T-helper 2 cell treated with Interferon-gamma antibody and Interleukin-4, amounts not matched to agents 100 ng/mL and 5 ng/mL, for 36 hours (primary cell): ENCODE measurements at regions not wholly inside any gene's neighbourhood (a gene's known extent, or its start where the extent isn't known, plus 50 kb on each side); places are given as distances from the start of the nearest gene placed in this dataset.
"Not testable (repeated sequence)": the region's sequence is repeated elsewhere in the genome, so short reads cannot be mapped to it uniquely, and the experiment has no call there.

Experiments used
- intact Hi-C: fragments of 100-400 bp; cut with micrococcal nuclease; formaldehyde crosslinking; loops from one replicate; pipeline ENCODE4 v1.15.1; 2023

DNA sequence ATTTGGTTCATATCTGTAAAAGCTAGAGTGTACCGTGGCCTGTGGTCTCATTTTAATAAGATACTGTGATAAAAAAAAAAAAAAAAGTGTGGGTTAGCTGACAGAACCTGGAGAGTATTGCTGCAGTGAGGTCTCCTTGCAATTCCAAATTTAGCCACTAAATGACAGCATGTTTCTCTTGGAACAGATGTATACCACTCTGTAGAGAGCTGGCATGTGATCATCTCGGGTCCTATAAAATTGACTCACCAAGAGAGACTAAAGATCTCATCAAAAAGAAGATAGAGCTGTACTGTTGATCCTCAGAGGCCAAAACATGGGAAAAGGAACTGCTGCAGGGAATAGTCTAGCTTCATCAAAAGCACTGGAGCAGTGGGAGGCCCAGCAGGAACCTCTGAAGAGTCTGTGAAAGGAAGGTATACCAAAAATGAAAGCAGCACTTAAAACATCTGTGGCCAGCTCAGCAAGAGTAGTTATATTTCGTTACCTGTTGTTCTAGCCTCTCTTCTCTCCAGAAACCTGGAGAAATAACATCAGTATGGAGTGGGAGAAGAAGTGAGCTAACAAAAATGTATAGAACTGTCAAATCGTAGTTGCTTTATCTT is 826.8 kb downstream of the EFNA5 start:
- intact Hi-C loops = no loop called here

DNA sequence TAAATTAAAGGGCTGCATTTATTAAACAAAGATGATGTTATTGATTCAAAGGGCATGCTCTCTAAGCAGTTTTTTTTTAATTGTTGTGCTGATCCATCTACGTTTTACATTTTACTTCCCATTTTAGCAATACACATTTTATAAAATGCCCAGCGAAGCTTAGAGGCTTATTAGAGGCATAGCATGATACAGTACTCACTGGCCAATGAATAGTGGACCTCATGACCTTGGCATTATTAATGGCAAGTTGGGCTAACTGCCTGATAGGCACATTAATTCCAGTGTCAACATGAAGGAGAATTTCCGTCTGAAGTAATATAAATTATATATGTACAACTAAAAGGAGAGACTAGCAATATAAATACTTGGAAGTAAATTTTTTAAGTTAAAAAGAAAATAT is 837.2 kb downstream of the EFNA5 start:
- intact Hi-C loops = no loop called here

DNA sequence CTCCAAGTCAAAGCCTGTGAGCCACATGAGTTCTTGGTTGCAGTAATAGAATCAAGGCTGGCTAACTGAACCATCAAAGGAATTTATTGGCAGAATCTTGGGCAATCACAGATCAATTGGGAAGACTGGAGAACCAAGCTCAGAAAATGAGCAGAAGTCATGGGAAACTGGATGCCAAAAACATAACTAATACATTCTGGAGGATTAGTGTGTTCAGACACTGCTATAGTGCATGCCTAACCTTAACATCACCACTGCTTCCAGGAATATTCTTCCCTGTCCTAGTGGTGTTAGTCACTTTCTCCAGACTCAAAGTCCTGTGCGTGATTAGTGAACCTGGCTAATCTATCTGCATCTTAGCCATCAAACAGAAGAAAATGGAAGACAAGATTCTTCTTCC is 843.7 kb downstream of the EFNA5 start:
- intact Hi-C loops = no loop called here

DNA sequence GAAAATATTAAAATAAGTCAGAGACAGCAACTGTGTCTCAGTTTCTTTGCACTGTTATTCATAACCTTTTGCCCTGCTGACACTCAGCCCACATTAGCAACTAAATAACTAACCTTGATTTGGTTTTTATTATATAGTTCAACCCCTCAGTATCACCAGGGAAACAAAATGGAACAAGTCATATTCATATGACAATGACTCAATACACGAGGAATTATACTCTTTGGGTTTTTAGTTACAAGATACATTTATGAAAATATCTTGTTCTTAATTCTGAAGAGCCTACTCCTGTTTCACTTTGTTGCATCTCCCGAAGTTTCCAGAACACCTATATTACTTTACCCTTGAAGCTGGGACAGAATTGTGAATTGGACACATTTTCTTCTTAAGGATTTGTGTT is 845.4 kb downstream of the EFNA5 start:
- intact Hi-C loops = no loop called here

DNA sequence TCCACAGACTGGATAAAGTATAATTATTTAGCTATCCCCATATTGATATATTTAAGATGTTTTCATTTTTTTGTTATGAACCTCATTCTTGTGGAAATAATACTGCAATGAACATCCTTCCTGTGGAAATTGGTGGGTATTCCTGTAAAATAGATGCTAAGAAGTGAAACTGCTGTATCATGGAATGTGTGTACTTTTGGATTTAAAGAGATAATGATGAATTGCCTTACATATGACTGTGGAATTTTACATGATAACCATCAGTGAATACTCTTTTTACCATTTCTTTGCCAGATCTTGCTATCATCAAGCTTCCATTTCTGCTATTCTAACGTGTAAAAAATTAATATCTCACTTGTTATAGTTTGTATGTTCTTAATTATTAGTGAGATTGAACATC is 847.9 kb downstream of the EFNA5 start:
- intact Hi-C loops = no loop called here

DNA sequence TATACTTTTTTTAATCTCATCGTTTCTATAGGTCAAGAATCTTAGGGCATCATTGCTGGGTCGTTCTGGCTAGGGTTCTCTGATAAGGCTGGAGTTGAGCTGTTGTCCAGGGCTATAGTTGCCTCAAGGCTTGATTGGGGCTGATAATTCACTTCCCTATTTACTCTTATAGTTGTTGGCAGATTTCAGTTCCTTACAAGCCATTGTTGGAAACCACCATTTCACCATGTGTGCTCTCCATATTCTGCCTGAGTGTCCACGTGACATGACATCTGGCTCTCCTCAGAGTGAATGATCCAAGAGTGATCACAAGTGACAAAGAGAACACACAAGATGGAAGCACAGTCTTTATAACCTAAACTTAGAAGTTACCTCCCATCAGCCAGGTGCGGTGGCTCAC is 852.2 kb downstream of the EFNA5 start:
- intact Hi-C loops = no loop called here

DNA sequence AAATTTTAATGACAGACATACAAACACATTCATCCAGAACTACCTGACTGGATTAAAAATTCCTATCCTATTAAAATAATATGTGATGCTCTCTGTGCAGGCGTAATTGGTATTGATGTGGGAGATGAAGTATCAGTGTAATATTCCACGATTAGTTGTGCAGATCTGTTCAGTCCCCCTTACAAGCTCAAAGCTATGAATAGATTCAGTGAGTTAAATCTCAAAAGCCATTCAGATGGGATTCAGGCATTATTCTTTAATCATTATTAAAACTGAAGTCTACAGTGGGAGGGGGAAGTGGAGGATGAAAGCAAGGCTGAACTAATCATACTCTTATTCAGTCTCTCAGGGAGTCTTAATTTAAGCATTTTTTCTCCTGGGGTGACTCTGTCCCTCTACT is 855.8 kb downstream of the EFNA5 start:
- intact Hi-C loops = no loop called here

DNA sequence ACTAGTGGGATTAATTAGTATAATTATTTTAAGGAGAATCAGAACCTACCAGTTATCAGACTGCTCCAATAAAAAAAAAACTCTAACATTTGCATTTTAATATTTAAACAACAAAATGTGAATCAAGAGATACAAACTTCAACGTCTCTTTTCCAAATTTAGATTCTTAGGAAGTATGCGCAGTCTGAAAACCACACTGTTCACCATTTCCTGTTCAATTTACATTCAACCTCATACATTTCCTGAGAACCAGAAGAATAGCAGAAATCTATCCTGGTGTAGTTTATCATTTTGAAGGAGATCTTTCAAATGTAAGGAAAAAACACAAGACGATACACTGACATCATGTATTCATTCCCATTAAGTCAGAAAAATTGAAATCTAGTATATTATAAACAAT is 869.2 kb downstream of the EFNA5 start:
- intact Hi-C loops = no loop called here

DNA sequence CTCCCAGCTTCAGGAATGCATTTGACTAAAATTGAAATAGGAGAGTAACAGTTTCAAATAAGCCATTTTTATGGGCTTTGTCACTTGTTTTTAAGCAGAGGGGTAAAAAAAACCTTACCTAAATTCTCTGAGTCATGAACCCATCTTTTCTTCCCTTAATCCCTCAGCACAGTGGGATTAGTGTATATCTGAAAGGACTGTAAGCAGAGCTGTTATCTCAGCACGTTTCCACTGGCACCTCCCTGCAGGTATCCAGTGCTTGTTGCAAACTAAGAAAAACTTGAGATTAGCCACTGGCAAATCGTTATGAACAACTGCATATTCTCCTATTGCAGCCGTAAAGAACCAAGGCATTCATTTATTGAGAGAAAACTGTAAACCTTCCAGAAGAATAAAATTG is 872.7 kb downstream of the EFNA5 start:
- intact Hi-C loops = no loop called here

DNA sequence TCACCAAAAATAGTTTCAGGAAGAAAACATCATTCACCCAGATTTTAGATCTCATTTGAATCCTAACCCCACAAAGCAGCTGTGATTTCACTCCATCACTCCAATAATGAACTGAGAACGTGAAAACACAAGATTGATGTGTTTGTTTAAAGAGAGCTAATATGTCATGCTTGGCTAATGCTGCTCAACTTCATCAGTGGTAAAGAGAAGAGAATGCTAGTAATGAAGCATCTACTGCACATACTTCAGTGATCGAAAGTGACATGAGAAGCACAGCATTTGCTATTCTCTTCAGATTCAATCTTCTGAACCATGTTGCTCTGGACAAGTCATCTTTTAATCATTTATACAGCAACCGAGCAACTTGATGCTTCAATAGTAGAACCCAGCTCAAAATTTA is 874.7 kb downstream of the EFNA5 start:
- intact Hi-C loops = no loop called here

DNA sequence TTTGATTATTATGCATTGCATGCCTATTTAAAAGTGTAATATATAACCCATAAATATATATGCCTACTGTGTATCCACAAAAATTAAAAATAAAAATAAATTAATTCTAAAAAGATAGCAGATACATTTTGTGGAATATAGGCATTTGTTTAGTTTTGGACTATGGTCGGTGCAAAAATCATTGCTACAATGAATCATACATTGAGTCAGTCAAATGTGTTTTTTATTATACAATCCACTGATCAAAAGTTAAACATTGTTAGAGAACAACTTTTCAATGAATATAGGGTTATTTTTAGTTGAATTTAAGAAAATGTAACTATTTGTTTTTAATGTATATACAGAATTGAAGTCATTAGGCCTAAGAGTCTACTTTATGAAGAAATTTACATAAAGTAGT is 885.9 kb downstream of the EFNA5 start:
- intact Hi-C loops = no loop called here

DNA sequence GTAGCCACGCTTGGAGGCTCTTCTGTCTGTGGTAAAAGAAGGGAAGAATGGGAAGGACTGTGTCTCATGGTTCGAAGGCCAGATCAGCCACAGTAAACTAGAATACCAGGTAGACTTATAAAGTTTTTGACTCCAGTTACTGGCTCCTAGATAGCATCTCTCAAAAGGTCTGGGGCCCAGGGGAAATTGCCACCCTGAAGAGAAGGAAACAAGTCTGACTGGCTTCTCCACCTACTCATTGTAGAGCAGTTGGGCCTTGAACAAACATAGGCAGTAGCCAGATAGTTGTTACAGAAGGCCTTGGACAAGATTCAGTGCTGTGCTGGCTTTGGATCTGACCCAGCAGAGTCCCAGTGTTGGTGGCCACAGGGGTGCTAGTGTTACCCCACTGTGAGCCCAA is 890.4 kb downstream of the EFNA5 start:
- intact Hi-C loops = no loop called here

DNA sequence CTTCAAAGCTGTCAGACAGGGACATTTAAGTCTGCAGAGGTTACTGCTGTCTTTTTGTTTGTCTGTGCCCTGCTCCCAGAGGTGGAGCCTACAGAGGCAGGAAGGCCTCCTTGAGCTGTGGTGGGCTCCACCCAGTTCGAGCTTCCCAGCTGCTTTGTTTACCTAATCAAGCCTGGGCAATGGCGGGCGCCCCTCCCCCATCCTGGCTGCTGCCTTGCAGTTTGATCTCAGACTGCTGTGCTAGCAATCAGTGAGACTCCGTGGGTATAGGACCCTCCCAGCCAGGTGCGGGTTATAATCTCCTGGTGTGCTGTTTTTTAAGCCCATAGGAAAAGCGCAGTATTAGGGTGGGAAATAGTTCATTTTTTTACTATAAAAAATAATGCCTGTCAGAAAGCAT is 894.2 kb downstream of the EFNA5 start:
- intact Hi-C loops = not testable (repeated sequence)

DNA sequence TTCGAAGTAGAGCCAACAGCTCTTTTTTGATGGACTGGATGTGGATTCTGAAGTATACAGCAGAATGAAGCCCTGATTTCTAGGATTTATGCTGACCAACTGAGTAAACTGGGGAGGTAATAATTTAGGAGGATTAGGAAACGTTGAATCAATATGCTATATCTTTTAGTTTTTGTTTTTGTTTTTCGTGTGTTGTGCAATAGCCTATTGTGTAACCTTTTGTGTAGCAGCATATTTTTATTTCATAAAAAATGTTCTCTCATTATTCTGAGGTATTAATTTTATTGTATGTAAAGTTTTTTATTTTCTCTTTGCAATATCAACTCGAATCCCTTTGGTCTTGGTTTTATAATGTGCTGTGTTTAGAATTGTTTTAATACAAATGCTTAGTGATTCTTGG is 902.3 kb downstream of the EFNA5 start:
- intact Hi-C loops = no loop called here

DNA sequence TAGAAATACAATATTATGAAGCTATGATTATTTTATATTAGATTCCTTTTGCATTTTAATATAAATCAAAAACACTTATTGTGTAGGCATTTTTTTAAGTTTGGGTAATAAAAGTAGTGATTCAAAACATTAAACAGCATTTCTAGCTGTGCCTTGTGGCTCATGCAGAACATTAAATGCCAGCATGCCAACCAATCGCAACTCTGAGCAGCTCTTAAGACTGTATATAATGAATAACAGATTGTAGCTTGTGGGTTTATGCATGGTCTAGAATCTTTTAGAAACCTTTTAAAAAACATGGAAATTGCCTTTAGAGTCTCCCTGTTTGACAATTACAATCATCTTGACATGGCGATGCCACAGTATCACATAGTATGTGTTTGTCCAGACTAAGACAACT is 903.8 kb downstream of the EFNA5 start:
- intact Hi-C loops = no loop called here

DNA sequence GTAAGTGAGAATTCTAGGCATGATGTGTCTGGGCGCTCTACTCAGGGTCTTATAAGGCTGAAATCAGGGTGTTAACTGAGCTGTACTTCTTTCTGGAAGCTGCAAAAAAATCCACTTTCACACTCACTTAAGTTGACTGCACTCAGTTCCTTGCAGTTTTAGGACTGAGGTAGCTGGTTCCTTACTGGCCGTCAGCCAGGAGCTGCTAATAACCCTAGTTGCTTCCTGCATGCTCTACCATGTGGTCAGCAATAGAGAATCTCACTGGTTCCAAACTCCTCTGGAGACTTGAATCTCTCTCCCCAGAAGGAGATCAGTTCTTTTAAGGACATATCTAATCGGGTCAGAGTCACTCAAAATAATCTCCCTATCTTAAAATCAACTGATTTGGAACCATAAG is 911.2 kb downstream of the EFNA5 start:
- intact Hi-C loops = no loop called here

DNA sequence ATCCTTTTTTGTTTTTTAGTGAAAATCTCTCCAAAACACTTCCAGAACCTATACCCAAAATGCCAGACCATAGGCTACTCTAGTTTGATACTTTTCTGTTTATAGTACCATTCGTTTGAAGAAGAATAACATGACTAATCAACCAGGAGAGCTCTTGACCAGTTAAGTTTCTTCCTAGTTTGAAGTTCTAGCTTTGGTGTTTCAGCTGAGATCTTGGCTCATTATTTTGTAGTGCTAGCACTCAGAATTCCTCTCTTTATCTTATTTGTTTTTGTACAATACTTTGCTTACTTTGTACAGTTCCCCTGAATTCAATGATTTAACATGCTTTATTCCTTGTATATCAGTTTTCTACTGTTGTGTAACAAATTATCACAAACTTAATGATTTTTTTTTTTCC is 911.6 kb downstream of the EFNA5 start:
- intact Hi-C loops = no loop called here

DNA sequence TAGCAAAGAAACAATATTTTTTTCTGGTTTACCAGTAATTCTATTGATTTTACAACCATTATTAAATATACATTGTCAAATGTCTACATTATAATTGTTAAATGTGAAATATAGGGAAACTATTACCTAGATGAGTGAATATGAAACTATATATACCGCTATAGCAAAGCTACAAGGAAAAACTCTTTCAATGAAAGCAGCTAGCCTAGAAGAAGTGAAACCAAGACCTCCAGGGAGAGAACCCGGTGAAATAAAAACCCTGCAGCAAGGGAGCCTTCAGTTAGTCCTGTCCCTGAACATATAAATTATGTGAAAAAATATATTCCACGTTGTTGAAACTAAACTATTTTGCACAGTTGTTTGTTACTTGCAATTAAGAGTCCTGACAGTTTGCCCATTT is 913.1 kb downstream of the EFNA5 start:
- intact Hi-C loops = no loop called here

DNA sequence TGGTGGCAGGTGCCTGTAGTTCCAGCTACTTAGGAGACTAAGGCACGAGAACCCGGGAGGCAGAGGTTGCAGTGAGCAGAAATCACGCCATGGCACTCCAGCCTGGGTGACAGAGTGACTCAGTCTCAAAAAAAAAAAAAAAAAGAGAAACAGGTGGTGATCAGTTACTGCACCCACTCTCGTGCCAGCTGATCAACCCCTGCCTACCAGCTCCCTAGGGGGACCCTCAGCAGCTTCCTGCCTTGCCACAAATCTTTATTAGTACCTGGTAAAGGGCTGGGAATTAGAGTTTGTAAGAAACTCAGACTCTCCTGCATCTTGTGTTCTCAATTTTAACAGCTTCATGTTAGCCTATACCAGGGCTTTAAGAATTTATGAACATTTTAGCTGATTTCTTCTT is 914.9 kb downstream of the EFNA5 start:
- intact Hi-C loops = no loop called here

DNA sequence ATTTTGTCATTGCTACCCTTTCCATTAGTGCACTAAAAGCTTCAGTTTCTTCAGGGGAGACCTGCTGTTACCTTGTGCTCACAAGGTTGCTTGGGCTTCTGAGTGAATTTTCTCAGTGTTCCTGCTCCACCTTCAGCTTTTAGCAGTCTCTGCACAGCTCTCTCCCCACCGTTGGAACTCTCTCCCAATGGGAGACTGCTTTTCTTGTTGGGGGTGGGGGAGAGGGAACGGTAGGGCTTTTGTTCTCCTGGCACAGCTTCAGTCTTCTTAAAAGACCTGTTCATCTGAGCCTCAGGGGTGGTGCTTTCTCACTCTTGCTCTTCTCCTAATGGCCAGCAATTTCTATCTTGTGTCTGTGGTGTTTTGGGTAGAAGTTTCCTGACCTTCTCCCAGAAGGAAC is 915.7 kb downstream of the EFNA5 start:
- intact Hi-C loops = no loop called here

DNA sequence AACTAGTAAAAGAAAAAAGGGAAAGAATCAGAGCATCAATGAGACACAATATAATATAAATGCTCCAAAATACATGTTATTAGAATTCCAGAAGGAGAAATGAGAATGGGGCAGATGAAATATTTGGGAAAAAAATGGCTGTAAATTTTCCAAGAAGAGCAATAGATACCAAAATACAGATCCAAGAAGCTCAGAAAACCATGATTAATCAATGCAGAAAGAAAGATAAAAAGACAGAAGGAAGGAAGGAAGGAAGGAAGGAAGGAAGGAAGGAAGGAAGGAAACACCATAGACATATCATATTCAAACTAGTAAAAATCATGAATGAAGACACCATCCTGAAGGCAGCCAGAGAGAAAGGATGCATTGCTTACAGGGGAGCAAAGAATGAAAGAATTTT is 920.9 kb downstream of the EFNA5 start:
- intact Hi-C loops = no loop called here

DNA sequence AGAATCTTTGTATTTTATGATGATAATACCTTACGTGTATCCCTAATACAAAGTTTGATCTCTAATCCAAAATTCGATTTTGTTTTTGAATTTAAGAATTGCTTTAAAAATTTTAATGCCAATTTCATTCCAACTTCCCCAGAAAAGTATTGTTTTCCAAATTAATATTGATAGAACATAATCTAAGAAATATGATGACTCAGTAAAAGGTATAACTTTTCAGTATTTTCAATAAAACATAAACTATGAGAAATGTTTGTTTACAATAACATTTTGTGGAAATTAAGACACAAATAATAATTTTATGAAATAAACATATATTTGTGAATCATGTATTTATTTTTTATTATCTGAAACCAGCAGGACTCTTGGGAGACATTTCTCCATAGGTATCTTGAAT is 931.6 kb downstream of the EFNA5 start:
- intact Hi-C loops = no loop called here

DNA sequence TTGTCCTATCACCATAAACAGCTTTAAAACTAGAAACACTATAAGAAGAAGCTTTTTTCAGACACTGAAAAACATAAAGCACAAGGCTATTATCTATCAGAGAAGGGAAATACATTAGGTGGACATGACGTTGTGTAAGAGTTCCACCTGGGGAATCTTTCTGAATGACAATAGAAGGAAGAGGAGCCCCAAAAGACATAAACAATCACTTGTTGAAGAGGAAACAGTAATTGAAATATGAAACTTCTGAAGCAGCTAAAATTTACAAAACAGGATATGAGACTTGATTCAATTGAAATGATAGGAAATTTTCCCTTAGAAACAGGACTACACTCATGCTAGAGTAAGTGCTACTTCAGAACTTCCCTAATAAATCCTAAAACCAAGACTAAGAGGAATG is 933.6 kb downstream of the EFNA5 start:
- intact Hi-C loops = no loop called here

DNA sequence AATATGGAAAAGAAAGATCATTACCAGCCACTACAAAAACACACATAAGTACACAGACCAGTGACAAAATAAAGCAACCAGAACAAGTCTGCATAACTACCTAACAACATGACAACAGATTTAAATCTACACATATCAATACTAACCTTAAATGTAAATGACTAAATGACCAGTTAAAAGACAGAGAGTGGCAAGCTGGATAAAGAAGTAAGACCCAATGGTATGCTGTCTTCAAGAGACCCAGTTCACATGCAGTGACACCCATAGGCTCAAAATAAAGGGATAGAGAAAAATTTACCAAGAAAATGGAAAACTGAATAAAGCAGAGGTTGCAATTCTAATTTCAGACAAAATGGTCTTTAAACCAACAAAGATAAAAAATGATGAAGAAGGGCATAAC is 938.1 kb downstream of the EFNA5 start:
- intact Hi-C loops = no loop called here
